ENCODE measurements at regions not wholly inside any gene's neighbourhood (a gene's known extent, or its start where the extent isn't known, plus 50 kb on each side); places are given as distances from the start of the nearest gene placed in this dataset.

GRCh38 chr14:62087191-62087590 lies 325.0 kb downstream of the SNAPC1 start:
- Histone ChIP-seq H3K4me3 (ENCODE audit: control insufficient read depth in 2 of 3, extremely low read depth in 1 of 3, insufficient read depth in 2 of 3, low read depth in 1 of 3, low read length in 3 of 3) (no peak overlapping the region), H3K4me1 (ENCODE audit: control insufficient read depth, extremely low read depth, insufficient read depth, low read length) (no peaks in the 10 kb centered on the region), H2AFZ (ENCODE audit: control insufficient read depth, low read length) (no peak overlapping the region), H3K27me3 (ENCODE audit: control insufficient read depth, extremely low read depth, insufficient read depth, low read length) (no peaks in the 10 kb centered on the region), H3K36me3 (ENCODE audit: control insufficient read depth in 2 of 2, extremely low read depth in 1 of 2, insufficient read depth in 2 of 2, low read length in 2 of 2) (no peaks in the 10 kb centered on the region), H4K20me1 (ENCODE audit: control insufficient read depth, extremely low read depth, insufficient read depth, low read length) (no peaks in the 10 kb centered on the region), H3K79me2 (ENCODE audit: control insufficient read depth, insufficient read depth, low read length) (no peaks in the 10 kb centered on the region), H3K27ac (ENCODE audit: control insufficient read depth, insufficient read depth, low read length) (no peak overlapping the region), H3K9ac (ENCODE audit: control insufficient read depth, extremely low read depth, insufficient read depth, low read length) (no peak overlapping the region), H3K4me2 (ENCODE audit: control insufficient read depth, extremely low read depth, insufficient read depth, low read depth, low read length) (no peak overlapping the region), H3K9me3 (ENCODE audit: control insufficient read depth, low read depth, low read length) (no peaks in the 10 kb centered on the region), H3K9me1 (ENCODE audit: control insufficient read depth, extremely low read depth, insufficient read depth, low read length) (no peaks in the 10 kb centered on the region)
- FAIRE-seq, result no peak
- TF ChIP-seq EZH2 (IDR thresholded peaks at IDR 0.05; ENCODE audit: low read length) (no peak), CTCF (optimal IDR thresholded peaks at IDR 0.05 in 1 of 3, IDR thresholded peaks at IDR 0.05 in 1 of 3, conservative IDR thresholded peaks at IDR 0.05 in 1 of 3; ENCODE audit: extremely low read depth in 1 of 3, insufficient read depth in 2 of 3, low read length in 3 of 3) (no peak)
- no peak for DNase-seq (ENCODE audit: low read depth, low spot score)
- dilution Hi-C loops (cut with MboI; ENCODE audit: extremely low pct_ligation_motif_present, low sequenced_read_pairs), result no loop called here

GRCh38 chr14:62093736-62094135 lies 331.5 kb downstream of the SNAPC1 start:
- Histone ChIP-seq H2AFZ (ENCODE audit: control insufficient read depth, low read length) (no peak overlapping the region), H3K27ac (ENCODE audit: control insufficient read depth, insufficient read depth, low read length) (no peak overlapping the region), H3K79me2 (ENCODE audit: control insufficient read depth, insufficient read depth, low read length) (no peaks in the 10 kb centered on the region), H3K4me1 (ENCODE audit: control insufficient read depth, extremely low read depth, insufficient read depth, low read length) (no peaks in the 10 kb centered on the region), H3K9ac (ENCODE audit: control insufficient read depth, extremely low read depth, insufficient read depth, low read length) (no peak overlapping the region), H3K9me1 (ENCODE audit: control insufficient read depth, extremely low read depth, insufficient read depth, low read length) (no peaks in the 10 kb centered on the region), H3K36me3 (ENCODE audit: control insufficient read depth in 2 of 2, extremely low read depth in 1 of 2, insufficient read depth in 2 of 2, low read length in 2 of 2) (no peaks in the 10 kb centered on the region), H3K9me3 (ENCODE audit: control insufficient read depth, low read depth, low read length) (no peaks in the 10 kb centered on the region), H3K27me3 (ENCODE audit: control insufficient read depth, extremely low read depth, insufficient read depth, low read length) (no peaks in the 10 kb centered on the region), H3K4me2 (ENCODE audit: control insufficient read depth, extremely low read depth, insufficient read depth, low read depth, low read length) (no peak overlapping the region), H3K4me3 (ENCODE audit: control insufficient read depth in 2 of 3, extremely low read depth in 1 of 3, insufficient read depth in 2 of 3, low read depth in 1 of 3, low read length in 3 of 3) (no peak overlapping the region), H4K20me1 (ENCODE audit: control insufficient read depth, extremely low read depth, insufficient read depth, low read length) (no peaks in the 10 kb centered on the region)
- TF ChIP-seq CTCF (optimal IDR thresholded peaks at IDR 0.05 in 1 of 3, IDR thresholded peaks at IDR 0.05 in 1 of 3, conservative IDR thresholded peaks at IDR 0.05 in 1 of 3; ENCODE audit: extremely low read depth in 1 of 3, insufficient read depth in 2 of 3, low read length in 3 of 3) (no peak), EZH2 (IDR thresholded peaks at IDR 0.05; ENCODE audit: low read length) (no peak)
- FAIRE-seq (no peak), DNase-seq (ENCODE audit: low read depth, low spot score) (no peak)
- dilution Hi-C loops (cut with MboI; ENCODE audit: extremely low pct_ligation_motif_present, low sequenced_read_pairs), result no loop called here

Data from keratinocyte (primary cell).